Kasumi-1 (cell line): ENCODE measurements at regions not wholly inside any gene's neighbourhood (a gene's known extent, or its start where the extent isn't known, plus 50 kb on each side); places are given as distances from the start of the nearest gene placed in this dataset.
A peak's percentile ranks its signal among the peaks of the same experiment; 100 is the strongest.

Source experiments
- DNase-seq, 2 experiments: peaks; one replicate each; lab custom pipeline; 2025; lab: John Stamatoyannopoulos, UW

- no peak for DNase-seq
Measured at GRCh38 chr10:44685220-44685619, 225.9 kb upstream of the TMEM72 start.

- DNase-seq = no peak
Measured at GRCh38 chr10:44685747-44686146, 225.4 kb upstream of the TMEM72 start.

- DNase-seq = no peak
Measured at GRCh38 chr10:44689368-44689767, 221.8 kb upstream of the TMEM72 start.

GRCh38 chr10:44696496-44696895 is 214.6 kb upstream of the TMEM72 start:
- DNase-seq = no peak

GRCh38 chr10:44697116-44697515 is 214.0 kb upstream of the TMEM72 start:
- no peak for DNase-seq

- DNase-seq = no peak
Measured at GRCh38 chr10:44702531-44702930, 208.6 kb upstream of the TMEM72 start.

GRCh38 chr10:44703241-44704155 is 207.6 kb upstream of the TMEM72 start:
- no peak for DNase-seq

GRCh38 chr10:44704616-44705015 is 206.5 kb upstream of the TMEM72 start:
- DNase-seq = no peak

- no peak for DNase-seq
Measured at GRCh38 chr10:44706745-44707144, 204.4 kb upstream of the TMEM72 start.

- no peak for DNase-seq
Measured at GRCh38 chr10:44713307-44713706, 197.8 kb upstream of the TMEM72 start.

GRCh38 chr10:44714451-44714850 is 196.7 kb upstream of the TMEM72 start:
- DNase-seq = no peak

GRCh38 chr10:44715136-44715535 is 196.0 kb upstream of the TMEM72 start:
- no peak for DNase-seq

- DNase-seq = no peak
Measured at GRCh38 chr10:44716470-44717015, 194.6 kb upstream of the TMEM72 start.

- peak; percentile 58 to 68 for DNase-seq
Measured at GRCh38 chr10:44723082-44723481, 188.1 kb upstream of the TMEM72 start.

- DNase-seq = no peak
Measured at GRCh38 chr10:44723619-44724325, 187.4 kb upstream of the TMEM72 start.

GRCh38 chr10:44724415-44725174 is 186.5 kb upstream of the TMEM72 start:
- peak; percentile 83 to 84 for DNase-seq

GRCh38 chr10:44725404-44725803 is 185.7 kb upstream of the TMEM72 start:
- peak; percentile 95 to 99 for DNase-seq

- DNase-seq = no peak
Measured at GRCh38 chr10:44731283-44731682, 179.9 kb upstream of the TMEM72 start.

- DNase-seq = peak; percentile 7 to 40
Measured at GRCh38 chr10:44733501-44734488, 177.3 kb upstream of the TMEM72 start.

- no peak for DNase-seq
Measured at GRCh38 chr10:44742248-44742647, 168.9 kb upstream of the TMEM72 start.

- DNase-seq = no peak
Measured at GRCh38 chr10:44743535-44743934, 167.6 kb upstream of the TMEM72 start.
